ENCODE measurements at regions not wholly inside any gene's neighbourhood (a gene's known extent, or its start where the extent isn't known, plus 50 kb on each side); places are given as distances from the start of the nearest gene placed in this dataset.

DNA sequence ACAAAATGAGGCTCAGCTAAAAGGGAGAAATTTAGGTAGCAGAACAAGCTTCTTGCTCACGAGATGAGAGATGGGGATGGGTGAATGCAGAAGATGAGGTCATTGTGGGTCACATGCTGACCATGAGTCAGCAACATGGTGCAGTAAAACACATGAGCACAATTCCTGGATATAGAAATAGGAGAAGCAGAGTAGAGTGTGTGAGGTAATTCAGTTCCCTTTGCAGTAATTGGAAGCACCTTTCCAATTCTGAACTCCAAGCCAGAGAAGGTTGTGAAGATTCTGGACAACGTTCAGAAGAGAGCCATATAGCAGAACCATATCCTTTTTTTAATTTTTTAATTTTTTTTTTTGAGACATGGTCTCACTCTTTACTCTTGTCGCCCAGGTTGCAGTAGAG, 62.0 kb upstream of the LMNTD1 start:
- no peak for DNase-seq (ENCODE audit: extremely low spot score)
- Histone ChIP-seq H3K4me1 (no peaks in the 10 kb centered on the region), H3K9me3 (no peaks in the 10 kb centered on the region), H3K36me3 (no peaks in the 10 kb centered on the region), H3K27me3 (no peaks in the 10 kb centered on the region), H3K4me3 (no peak overlapping the region), H3K27ac (replicated peaks in 1 of 4) (no peak overlapping the region)
- WGBS, result 78% methylated on average over 3 of the region's 3 CpGs
- intact Hi-C loops (cut with DNase I), result no loop called here
- TF ChIP-seq, protein P1, sequence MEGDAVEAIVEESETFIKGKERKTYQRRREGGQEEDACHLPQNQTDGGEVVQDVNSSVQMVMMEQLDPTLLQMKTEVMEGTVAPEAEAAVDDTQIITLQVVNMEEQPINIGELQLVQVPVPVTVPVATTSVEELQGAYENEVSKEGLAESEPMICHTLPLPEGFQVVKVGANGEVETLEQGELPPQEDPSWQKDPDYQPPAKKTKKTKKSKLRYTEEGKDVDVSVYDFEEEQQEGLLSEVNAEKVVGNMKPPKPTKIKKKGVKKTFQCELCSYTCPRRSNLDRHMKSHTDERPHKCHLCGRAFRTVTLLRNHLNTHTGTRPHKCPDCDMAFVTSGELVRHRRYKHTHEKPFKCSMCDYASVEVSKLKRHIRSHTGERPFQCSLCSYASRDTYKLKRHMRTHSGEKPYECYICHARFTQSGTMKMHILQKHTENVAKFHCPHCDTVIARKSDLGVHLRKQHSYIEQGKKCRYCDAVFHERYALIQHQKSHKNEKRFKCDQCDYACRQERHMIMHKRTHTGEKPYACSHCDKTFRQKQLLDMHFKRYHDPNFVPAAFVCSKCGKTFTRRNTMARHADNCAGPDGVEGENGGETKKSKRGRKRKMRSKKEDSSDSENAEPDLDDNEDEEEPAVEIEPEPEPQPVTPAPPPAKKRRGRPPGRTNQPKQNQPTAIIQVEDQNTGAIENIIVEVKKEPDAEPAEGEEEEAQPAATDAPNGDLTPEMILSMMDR (IDR thresholded peaks at IDR 0.05), result no peak
- TF ChIP-seq POLR2A (IDR thresholded peaks at IDR 0.05; ENCODE audit: low read depth) (no peak), EP300 (IDR thresholded peaks at IDR 0.05) (no peak), POLR2AphosphoS5 (IDR thresholded peaks at IDR 0.05) (no peak)

DNA sequence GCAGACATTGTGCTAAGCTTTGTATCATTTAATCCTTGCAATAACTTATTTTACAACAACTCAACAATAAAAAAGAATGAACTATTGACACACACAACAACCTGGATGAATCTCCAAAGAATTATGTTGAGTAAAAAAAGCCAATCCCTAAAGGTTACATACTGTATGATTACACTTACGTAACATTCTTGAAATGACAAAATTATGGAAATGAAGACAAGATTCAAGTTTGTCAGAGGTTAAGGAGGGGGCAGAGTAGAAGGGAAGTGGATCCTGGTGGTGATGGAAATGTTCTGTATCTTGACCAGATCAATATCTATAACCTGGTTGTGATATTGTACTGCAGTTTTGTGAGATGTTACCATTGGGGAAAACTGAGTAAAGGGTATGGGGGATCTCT, 63.2 kb upstream of the LMNTD1 start:
- DNase-seq (ENCODE audit: extremely low spot score), result no peak
- 90% methylated on average over 1 of the region's 1 CpG for WGBS
- Histone ChIP-seq H3K4me1 (no peaks in the 10 kb centered on the region), H3K4me3 (no peak overlapping the region), H3K9me3 (no peaks in the 10 kb centered on the region), H3K36me3 (no peaks in the 10 kb centered on the region), H3K27ac (replicated peaks in 1 of 4) (no peak overlapping the region), H3K27me3 (no peaks in the 10 kb centered on the region)
- TF ChIP-seq EP300 (IDR thresholded peaks at IDR 0.05), result no peak
- TF ChIP-seq POLR2A (IDR thresholded peaks at IDR 0.05; ENCODE audit: low read depth), result no peak
- TF ChIP-seq, protein P1 (IDR thresholded peaks at IDR 0.05), result no peak
- TF ChIP-seq POLR2AphosphoS5 (IDR thresholded peaks at IDR 0.05), result no peak
- intact Hi-C loops (cut with DNase I), result no loop called here

DNA sequence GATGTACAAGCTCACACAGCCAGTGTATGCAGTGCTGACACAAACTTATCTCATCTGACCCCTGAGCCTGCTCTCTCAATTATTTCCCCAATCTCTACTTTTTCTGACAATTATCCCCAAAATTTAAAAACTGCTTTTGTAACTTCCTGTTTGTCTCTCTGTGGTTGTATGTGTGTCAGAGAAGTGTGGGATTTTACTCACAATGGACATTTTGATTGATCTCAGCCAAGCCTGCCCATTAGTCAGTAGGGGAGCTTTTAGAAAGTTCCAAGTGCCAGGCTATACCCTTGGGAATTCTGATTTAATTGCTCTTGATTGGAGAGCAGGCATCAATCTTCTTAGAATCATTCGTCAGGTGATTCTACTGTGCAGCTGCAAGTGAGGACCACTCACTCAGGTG, 64.9 kb upstream of the LMNTD1 start:
- WGBS, result 81% methylated on average over 1 of the region's 1 CpG
- Histone ChIP-seq H3K27me3 (no peaks in the 10 kb centered on the region), H3K36me3 (no peaks in the 10 kb centered on the region), H3K27ac (replicated peaks in 1 of 4) (no peak overlapping the region), H3K4me3 (no peak overlapping the region), H3K9me3 (no peaks in the 10 kb centered on the region), H3K4me1 (no peaks in the 10 kb centered on the region)
- DNase-seq (ENCODE audit: extremely low spot score), result no peak
- TF ChIP-seq POLR2A (IDR thresholded peaks at IDR 0.05; ENCODE audit: low read depth), result no peak
- TF ChIP-seq POLR2AphosphoS5 (IDR thresholded peaks at IDR 0.05), result no peak
- TF ChIP-seq EP300 (IDR thresholded peaks at IDR 0.05), result no peak
- TF ChIP-seq, protein P1 (IDR thresholded peaks at IDR 0.05), result no peak
- intact Hi-C loops (cut with DNase I), result no loop called here

DNA sequence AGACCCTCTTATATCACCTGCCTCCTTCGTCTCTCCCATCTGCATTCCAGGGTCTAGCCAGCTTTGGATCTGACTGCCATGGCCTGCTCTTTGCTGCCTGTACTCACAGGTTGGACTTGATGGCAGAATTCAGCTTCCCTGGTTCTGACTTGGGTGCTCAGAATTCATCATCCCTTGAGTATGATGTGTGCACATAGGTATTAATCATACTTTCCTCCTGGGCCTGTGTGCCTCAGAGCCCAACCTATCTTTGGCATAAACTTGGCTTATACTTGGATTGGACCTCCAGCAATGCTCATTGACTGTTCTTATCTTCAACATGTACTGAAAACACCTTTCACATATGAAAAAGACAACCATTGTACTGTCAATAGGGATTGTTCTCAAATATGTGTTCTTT, 70.7 kb upstream of the LMNTD1 start:
- WGBS, result 100% methylated on average over 1 of the region's 1 CpG
- DNase-seq (ENCODE audit: extremely low spot score), result no peak
- no peak overlapping the region for H3K27ac ChIP-seq (replicated peaks in 1 of 4)
- TF ChIP-seq POLR2AphosphoS5 (IDR thresholded peaks at IDR 0.05), result no peak
- TF ChIP-seq EP300 (IDR thresholded peaks at IDR 0.05), result no peak
- TF ChIP-seq POLR2A (IDR thresholded peaks at IDR 0.05; ENCODE audit: low read depth), result no peak
- TF ChIP-seq, protein P1 (IDR thresholded peaks at IDR 0.05), result no peak
- no peak overlapping the region for H3K4me3 ChIP-seq
- H3K36me3 ChIP-seq, result no peaks in the 10 kb centered on the region
- H3K27me3 ChIP-seq, result no peaks in the 10 kb centered on the region
- intact Hi-C loops (cut with DNase I), result no loop called here
- H3K4me1 ChIP-seq, result no peaks in the 10 kb centered on the region
- no peaks in the 10 kb centered on the region for H3K9me3 ChIP-seq

DNA sequence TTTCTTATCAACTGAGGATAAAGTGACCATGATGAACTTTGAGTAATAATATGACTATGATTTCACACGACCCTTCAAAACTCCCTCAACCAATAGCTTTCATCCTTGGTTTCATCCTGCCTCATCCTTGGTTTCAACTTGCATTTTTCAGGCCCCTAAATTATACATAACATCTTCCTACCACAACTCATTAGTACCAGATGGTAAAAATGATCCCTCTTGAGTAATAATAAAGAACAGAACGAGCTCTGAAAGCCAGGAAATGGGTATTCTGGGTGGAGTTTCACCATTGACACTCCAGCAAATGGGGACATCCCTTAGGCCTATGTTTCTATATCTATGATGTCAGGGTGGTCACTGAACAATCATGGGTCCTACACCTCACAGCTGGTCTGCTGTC, 72.1 kb upstream of the LMNTD1 start:
- Histone ChIP-seq H3K27me3 (no peaks in the 10 kb centered on the region), H3K9me3 (no peaks in the 10 kb centered on the region), H3K27ac (replicated peaks in 1 of 4) (no peak overlapping the region), H3K36me3 (no peaks in the 10 kb centered on the region), H3K4me1 (no peaks in the 10 kb centered on the region), H3K4me3 (no peak overlapping the region)
- DNase-seq (ENCODE audit: extremely low spot score), result no peak
- intact Hi-C loops (cut with DNase I), result no loop called here
- TF ChIP-seq, protein P1 (IDR thresholded peaks at IDR 0.05), result no peak
- TF ChIP-seq POLR2AphosphoS5 (IDR thresholded peaks at IDR 0.05) (no peak), POLR2A (IDR thresholded peaks at IDR 0.05; ENCODE audit: low read depth) (no peak), EP300 (IDR thresholded peaks at IDR 0.05) (no peak)
- WGBS, result 74% methylated on average over 2 of the region's 2 CpGs

All from esophagus muscularis mucosa (tissue), 4 donors.